Endodermal cell (in vitro differentiated cells): ENCODE measurements at regions not wholly inside any gene's neighbourhood (a gene's known extent, or its start where the extent isn't known, plus 50 kb on each side); places are given as distances from the start of the nearest gene placed in this dataset.

Source experiments
- DNase-seq: peaks from one replicate; pipeline ENCODE4 v3.0.0-alpha.2; 2017
- H3K27ac ChIP-seq: 2 replicates; pipeline ENCODE4 v1.5.1; 2013; ENCODE audit warnings: mild to moderate bottlenecking, low read depth, low read length, moderate library complexity
- H3K27me3 ChIP-seq: 2 replicates; pipeline ENCODE4 v1.6.1; 2013; ENCODE audit warnings: mild to moderate bottlenecking, low read length, moderate library complexity; ENCODE audit not compliant: insufficient read depth, control insufficient read depth, poor library complexity, severe bottlenecking
- H3K36me3 ChIP-seq: 2 replicates; pipeline ENCODE4 v1.7.0; 2013; ENCODE audit warnings: mild to moderate bottlenecking, low read length, moderate library complexity; ENCODE audit not compliant: control insufficient read depth, insufficient read depth
- H3K4me1 ChIP-seq: one replicate; pipeline ENCODE4 v1.7.0; 2013; ENCODE audit warnings: low read length; ENCODE audit not compliant: control insufficient read depth, insufficient read depth
- H3K4me3 ChIP-seq: 2 replicates; pipeline ENCODE4 v1.5.1; 2013; ENCODE audit warnings: mild to moderate bottlenecking, low read length, moderate library complexity
- H3K9ac ChIP-seq: 2 replicates; pipeline ENCODE4 v1.6.1; 2013; ENCODE audit warnings: mild to moderate bottlenecking, low read length, moderate library complexity; ENCODE audit not compliant: poor library complexity, severe bottlenecking; ENCODE audit errors: extremely low read depth
- H3K9me3 ChIP-seq: 2 replicates; pipeline ENCODE4 v1.6.1; 2013; ENCODE audit warnings: mild to moderate bottlenecking, low read length, moderate library complexity; ENCODE audit not compliant: control insufficient read depth
- H3K27ac Mint-ChIP-seq: 2 replicates; pipeline ENCODE4 v1.8.0; 2020; ENCODE audit warnings: mixed read lengths
- H3K27me3 Mint-ChIP-seq: 2 replicates; pipeline ENCODE4 v1.8.0; 2021; ENCODE audit warnings: mild to moderate bottlenecking, mixed read lengths; ENCODE audit not compliant: insufficient read depth
- H3K36me3 Mint-ChIP-seq: 2 replicates; pipeline ENCODE4 v1.8.0; 2020; ENCODE audit warnings: low read depth, mixed read lengths
- H3K4me1 Mint-ChIP-seq: 2 replicates; pipeline ENCODE4 v1.8.0; 2020; ENCODE audit warnings: mixed read lengths
- H3K4me3 Mint-ChIP-seq: 2 replicates; pipeline ENCODE4 v1.8.0; 2020; ENCODE audit warnings: mild to moderate bottlenecking, moderate library complexity, mixed read lengths
- H3K9me3 Mint-ChIP-seq: 2 replicates; pipeline ENCODE4 v1.8.0; 2020; ENCODE audit warnings: mild to moderate bottlenecking, mixed read lengths
- CTCF ChIP-seq: fragments of 200-600 bp; sonication (generic); conservative IDR thresholded peaks from 2 replicates; pipeline ENCODE4 v1.5.0; 2021; ENCODE audit warnings: antibody characterized with exemption, mild to moderate bottlenecking
- WGBS, 2 experiments: methylation state at CpG; one replicate each; pipeline versions ENCODE4 v1.1.5 to v1.1.7; 2013; ENCODE audit warnings: missing lambda C conversion rate in 2 of 2, mixed read lengths in 1 of 2; ENCODE audit not compliant: insufficient coverage in 1 of 2, insufficient read length in 1 of 2; 5-methylcytosine and 5-hydroxymethylcytosine counted together

- H3K27me3 Mint-ChIP-seq: no peaks in the 10 kb centered on the region
- no peak for TF ChIP-seq CTCF
- Histone ChIP-seq H3K36me3 (no peaks in the 10 kb centered on the region), H3K4me3 (no peak overlapping the region), H3K9me3 (no peaks in the 10 kb centered on the region), H3K27me3 (no peaks in the 10 kb centered on the region), H3K27ac (no peak overlapping the region), H3K4me1 (no peaks in the 10 kb centered on the region), H3K9ac (no peak overlapping the region)
- peaks cover 5% of the 10 kb centered on the region for H3K9me3 Mint-ChIP-seq
- 90% methylated on average over 3 of the region's 3 CpGs; no CpG with 5 or more reads in 1 of the 2 experiments for WGBS, 2 experiments
- H3K4me1 Mint-ChIP-seq: no peaks in the 10 kb centered on the region
- no peak overlapping the region for H3K27ac Mint-ChIP-seq
- no peak for DNase-seq
- H3K36me3 Mint-ChIP-seq: no peaks in the 10 kb centered on the region
- no peak overlapping the region for H3K4me3 Mint-ChIP-seq
Measured at GRCh38 chr4:59630235-59630634, 1569.9 kb upstream of the ADGRL3 start.

GRCh38 chr4:59630922-59631321 is 1569.2 kb upstream of the ADGRL3 start:
- H3K27me3 Mint-ChIP-seq: no peaks in the 10 kb centered on the region
- H3K27ac ChIP-seq: no peak overlapping the region
- H3K4me1 Mint-ChIP-seq: no peaks in the 10 kb centered on the region
- no peaks in the 10 kb centered on the region for H3K9me3 ChIP-seq
- no peak overlapping the region for H3K9ac ChIP-seq
- no peak for TF ChIP-seq CTCF
- no peak for DNase-seq
- H3K36me3 ChIP-seq: no peaks in the 10 kb centered on the region
- H3K27ac Mint-ChIP-seq: no peak overlapping the region
- peaks cover 5% of the 10 kb centered on the region for H3K9me3 Mint-ChIP-seq
- no peaks in the 10 kb centered on the region for H3K4me1 ChIP-seq
- H3K4me3 ChIP-seq: no peak overlapping the region
- H3K27me3 ChIP-seq: no peaks in the 10 kb centered on the region
- no peaks in the 10 kb centered on the region for H3K36me3 Mint-ChIP-seq
- no peak overlapping the region for H3K4me3 Mint-ChIP-seq

- Mint-ChIP-seq H3K9me3 (peaks cover 2% of the 10 kb centered on the region), H3K27me3 (no peaks in the 10 kb centered on the region), H3K27ac (no peak overlapping the region), H3K36me3 (no peaks in the 10 kb centered on the region), H3K4me3 (no peak overlapping the region), H3K4me1 (no peaks in the 10 kb centered on the region)
- H3K9ac ChIP-seq: no peak overlapping the region
- no peak overlapping the region for H3K4me3 ChIP-seq
- 92 to 100% methylated on average over 1 of the region's 1 CpG for WGBS, 2 experiments
- no peaks in the 10 kb centered on the region for H3K36me3 ChIP-seq
- no peak for TF ChIP-seq CTCF
- H3K27ac ChIP-seq: no peak overlapping the region
- no peak for DNase-seq
- H3K4me1 ChIP-seq: no peaks in the 10 kb centered on the region
- peaks cover 4% of the 10 kb centered on the region for H3K9me3 ChIP-seq
- H3K27me3 ChIP-seq: no peaks in the 10 kb centered on the region
Measured at GRCh38 chr4:59637596-59637995, 1562.5 kb upstream of the ADGRL3 start.
